DND-41 (cell line): ENCODE measurements at regions not wholly inside any gene's neighbourhood (a gene's known extent, or its start where the extent isn't known, plus 50 kb on each side); places are given as distances from the start of the nearest gene placed in this dataset.

ENCODE experiments used
- ATAC-seq: fragments of 200-7000 bp; cut with Tn5 transposase; 3 replicates; pipeline ENCODE4 v1.9.1; 2021; ENCODE audit warnings: low read depth; ENCODE audit not compliant: insufficient read depth
- DNase-seq: peaks from one replicate; pipeline ENCODE4 v3.0.0-alpha.2; 2020
- H2AFZ ChIP-seq: 2 replicates; pipeline ENCODE4 v1.6.0; 2012; ENCODE audit warnings: low read depth, low read length
- H3K27ac ChIP-seq: 2 replicates; pipeline ENCODE4 v1.5.1; 2012; ENCODE audit warnings: low read length, inconsistent platforms
- H3K27me3 ChIP-seq: fragments of 200-600 bp; sonication (generic); 2 replicates; pipeline ENCODE4 v1.6.0; 2012; ENCODE audit warnings: low read length, mild to moderate bottlenecking, inconsistent platforms; ENCODE audit not compliant: insufficient read depth, poor library complexity
- H3K36me3 ChIP-seq: 2 replicates; pipeline ENCODE4 v1.5.1; 2012; ENCODE audit warnings: low read length, inconsistent platforms; ENCODE audit not compliant: insufficient read depth
- H3K4me1 ChIP-seq: 2 replicates; pipeline ENCODE4 v1.5.1; 2012; ENCODE audit warnings: mild to moderate bottlenecking, low read length; ENCODE audit not compliant: insufficient read depth
- H3K4me2 ChIP-seq: 2 replicates; pipeline ENCODE4 v1.6.0; 2012; ENCODE audit warnings: mild to moderate bottlenecking, moderate library complexity, low read length, inconsistent platforms; ENCODE audit not compliant: insufficient read depth
- H3K4me3 ChIP-seq, 2 experiments: fragments of 200-600 bp in 1 of 2; shearing (Covaris generic) in 1 of 2; 2 replicates each; pipeline ENCODE4 v1.5.1; 2012 to 2016; ENCODE audit warnings: inconsistent platforms in 2 of 2, low read length in 2 of 2, mild to moderate bottlenecking in 2 of 2, low read depth in 1 of 2, moderate library complexity in 1 of 2
- H3K79me2 ChIP-seq: 2 replicates; pipeline ENCODE4 v1.6.0; 2012; ENCODE audit warnings: low read length, inconsistent platforms; ENCODE audit not compliant: insufficient read depth
- H3K9ac ChIP-seq: 2 replicates; pipeline ENCODE4 v1.6.0; 2012; ENCODE audit warnings: low read depth, mild to moderate bottlenecking, inconsistent platforms, low read length, moderate library complexity
- H3K9me3 ChIP-seq: 2 replicates; pipeline ENCODE4 v1.5.1; 2012; ENCODE audit warnings: low read length, moderate library complexity, mild to moderate bottlenecking, inconsistent platforms; ENCODE audit not compliant: insufficient read depth, severe bottlenecking
- H4K20me1 ChIP-seq: 2 replicates; pipeline ENCODE4 v1.6.0; 2012; ENCODE audit warnings: low read length; ENCODE audit not compliant: insufficient read depth
- CTCF ChIP-seq: IDR thresholded peaks from 2 replicates; pipeline ENCODE4 v1.5.1; 2012; ENCODE audit warnings: borderline replicate concordance, low read length, moderate library complexity, mild to moderate bottlenecking; ENCODE audit not compliant: poor library complexity, severe bottlenecking; ENCODE audit errors: extremely low read depth
- EZH2 ChIP-seq: IDR thresholded peaks from 3 replicates; pipeline ENCODE4 v1.6.1; 2012; ENCODE audit warnings: borderline replicate concordance, low read depth, mild to moderate bottlenecking, moderate library complexity, low read length, inconsistent platforms; ENCODE audit not compliant: severe bottlenecking

GRCh38 chr12:114193474-114193873 is 212.5 kb downstream of the TBX5 start:
- H4K20me1 ChIP-seq = no peaks in the 10 kb centered on the region
- H3K27ac ChIP-seq = no peak overlapping the region
- no peaks in the 10 kb centered on the region for H3K79me2 ChIP-seq
- no peak overlapping the region for H3K9ac ChIP-seq
- peaks cover 6% of the 10 kb centered on the region for H3K27me3 ChIP-seq
- H3K4me1 ChIP-seq = no peaks in the 10 kb centered on the region
- DNase-seq = no peak
- no peak overlapping the region for H3K4me2 ChIP-seq
- H2AFZ ChIP-seq = no peak overlapping the region
- no peak overlapping the region for H3K4me3 ChIP-seq
- ATAC-seq = no peak
- TF ChIP-seq CTCF (no peak), EZH2 (no peak)
- H3K36me3 ChIP-seq = no peaks in the 10 kb centered on the region
- no peaks in the 10 kb centered on the region for H3K9me3 ChIP-seq

GRCh38 chr12:114192549-114192948 is 213.4 kb downstream of the TBX5 start:
- Histone ChIP-seq H3K9me3 (no peaks in the 10 kb centered on the region), H3K4me1 (no peaks in the 10 kb centered on the region), H3K27me3 (peaks cover 6% of the 10 kb centered on the region), H4K20me1 (no peaks in the 10 kb centered on the region), H2AFZ (no peak overlapping the region), H3K4me2 (no peak overlapping the region), H3K4me3 (no peak overlapping the region), H3K36me3 (no peaks in the 10 kb centered on the region), H3K79me2 (no peaks in the 10 kb centered on the region), H3K27ac (no peak overlapping the region), H3K9ac (no peak overlapping the region)
- TF ChIP-seq CTCF = no peak
- no peak for TF ChIP-seq EZH2
- DNase-seq (no peak), ATAC-seq (no peak)

GRCh38 chr12:114192013-114192412 is 213.9 kb downstream of the TBX5 start:
- TF ChIP-seq CTCF (no peak), EZH2 (no peak)
- no peak overlapping the region for H3K27ac ChIP-seq
- no peak for ATAC-seq
- no peaks in the 10 kb centered on the region for H4K20me1 ChIP-seq
- peaks cover 6% of the 10 kb centered on the region for H3K27me3 ChIP-seq
- H3K9ac ChIP-seq = no peak overlapping the region
- no peaks in the 10 kb centered on the region for H3K9me3 ChIP-seq
- no peak for DNase-seq
- H2AFZ ChIP-seq = no peak overlapping the region
- H3K36me3 ChIP-seq = no peaks in the 10 kb centered on the region
- no peak overlapping the region for H3K4me3 ChIP-seq
- H3K79me2 ChIP-seq = no peaks in the 10 kb centered on the region
- H3K4me1 ChIP-seq = no peaks in the 10 kb centered on the region
- no peak overlapping the region for H3K4me2 ChIP-seq

GRCh38 chr12:114191581-114191980 is 214.4 kb downstream of the TBX5 start:
- TF ChIP-seq CTCF = no peak
- peaks cover 6% of the 10 kb centered on the region for H3K27me3 ChIP-seq
- H3K9me3 ChIP-seq = no peaks in the 10 kb centered on the region
- H3K79me2 ChIP-seq = no peaks in the 10 kb centered on the region
- H4K20me1 ChIP-seq = no peaks in the 10 kb centered on the region
- no peak overlapping the region for H3K9ac ChIP-seq
- no peaks in the 10 kb centered on the region for H3K36me3 ChIP-seq
- ATAC-seq = no peak
- no peak overlapping the region for H3K4me3 ChIP-seq
- no peak for DNase-seq
- H3K4me2 ChIP-seq = no peak overlapping the region
- H3K4me1 ChIP-seq = no peaks in the 10 kb centered on the region
- no peak overlapping the region for H3K27ac ChIP-seq
- no peak overlapping the region for H2AFZ ChIP-seq
